ENCODE measurements at regions not wholly inside any gene's neighbourhood (a gene's known extent, or its start where the extent isn't known, plus 50 kb on each side); places are given as distances from the start of the nearest gene placed in this dataset.

- DNase-seq (ENCODE audit: low spot score): no peak
- no peak overlapping the region for H3K27ac ChIP-seq
- no peaks in the 10 kb centered on the region for H3K9me2 ChIP-seq (replicated peaks; ENCODE audit: insufficient read depth)
- no peak overlapping the region for H3K4me3 ChIP-seq
- no peak for TF ChIP-seq CTCF (IDR thresholded peaks at IDR 0.05; ENCODE audit: poor library complexity)
- no peaks in the 10 kb centered on the region for H3K4me1 ChIP-seq (ENCODE audit: insufficient read depth)
- WGBS (ENCODE audit: low lambda C conversion rate, missing lambda C conversion rate): 57% methylated on average over 3 of the region's 3 CpGs
- H2AFZ ChIP-seq: no peak overlapping the region
- H3K9me3 ChIP-seq (ENCODE audit: low read depth): no peaks in the 10 kb centered on the region
- H3K4me2 ChIP-seq: no peak overlapping the region
- H3K79me2 ChIP-seq: no peaks in the 10 kb centered on the region
- H4K20me1 ChIP-seq (ENCODE audit: insufficient read depth, poor library complexity, severe bottlenecking): no peaks in the 10 kb centered on the region
- no peaks in the 10 kb centered on the region for H3K27me3 ChIP-seq
- H3K36me3 ChIP-seq (replicated peaks; ENCODE audit: insufficient read depth, low read depth): no peaks in the 10 kb centered on the region
These were observed 271.4 kb downstream of the DUSP6 start for GRCh38 chr12:89080793-89081465.

- Histone ChIP-seq H3K4me1 (ENCODE audit: insufficient read depth) (no peaks in the 10 kb centered on the region), H4K20me1 (ENCODE audit: insufficient read depth, poor library complexity, severe bottlenecking) (no peaks in the 10 kb centered on the region), H3K27ac (no peak overlapping the region), H3K36me3 (replicated peaks; ENCODE audit: insufficient read depth, low read depth) (no peaks in the 10 kb centered on the region), H3K27me3 (no peaks in the 10 kb centered on the region), H2AFZ (no peak overlapping the region), H3K4me2 (no peak overlapping the region), H3K4me3 (no peak overlapping the region), H3K9me3 (ENCODE audit: low read depth) (no peaks in the 10 kb centered on the region), H3K9me2 (replicated peaks; ENCODE audit: insufficient read depth) (no peaks in the 10 kb centered on the region), H3K79me2 (no peaks in the 10 kb centered on the region)
- 62% methylated on average over 2 of the region's 2 CpGs for WGBS (ENCODE audit: low lambda C conversion rate, missing lambda C conversion rate)
- DNase-seq (ENCODE audit: low spot score): no peak
- TF ChIP-seq EZH2 (IDR thresholded peaks at IDR 0.05; ENCODE audit: borderline replicate concordance): no peak
- no peak for TF ChIP-seq EZH2phosphoT487 (IDR thresholded peaks at IDR 0.05; ENCODE audit: low read depth, severe bottlenecking, unreplicated experiment)
- TF ChIP-seq CTCF (IDR thresholded peaks at IDR 0.05; ENCODE audit: poor library complexity): no peak
These were observed 276.3 kb downstream of the DUSP6 start for GRCh38 chr12:89075880-89076540.

GRCh38 chr12:89073659-89074058, 278.6 kb downstream of the DUSP6 start:
- Histone ChIP-seq H3K79me2 (no peaks in the 10 kb centered on the region), H3K4me1 (ENCODE audit: insufficient read depth) (no peaks in the 10 kb centered on the region), H2AFZ (no peak overlapping the region), H3K4me3 (no peak overlapping the region), H3K9me2 (replicated peaks; ENCODE audit: insufficient read depth) (no peaks in the 10 kb centered on the region), H3K27ac (no peak overlapping the region), H3K27me3 (no peaks in the 10 kb centered on the region), H3K36me3 (replicated peaks; ENCODE audit: insufficient read depth, low read depth) (no peaks in the 10 kb centered on the region), H3K9me3 (ENCODE audit: low read depth) (no peaks in the 10 kb centered on the region), H3K4me2 (no peak overlapping the region), H4K20me1 (ENCODE audit: insufficient read depth, poor library complexity, severe bottlenecking) (no peaks in the 10 kb centered on the region)
- DNase-seq (ENCODE audit: low spot score): no peak
- no peak for TF ChIP-seq EZH2phosphoT487 (IDR thresholded peaks at IDR 0.05; ENCODE audit: low read depth, severe bottlenecking, unreplicated experiment)
- no peak for TF ChIP-seq CTCF (IDR thresholded peaks at IDR 0.05; ENCODE audit: poor library complexity)
- TF ChIP-seq EZH2 (IDR thresholded peaks at IDR 0.05; ENCODE audit: borderline replicate concordance): no peak

Measured in hepatocyte (in vitro differentiated cells).